A673 (cell line): ENCODE measurements at regions not wholly inside any gene's neighbourhood (a gene's known extent, or its start where the extent isn't known, plus 50 kb on each side); places are given as distances from the start of the nearest gene placed in this dataset.

Experiments
- BruUV-seq: library from RNA; stranded (reverse); fragments of 400-500 nt; replicated peaks from 2 replicates; lab custom pipeline; 2021; lab: Mats Ljungman, UMichigan
- CTCF ChIA-PET: fragments of 300-600 bp; sonication (Branson Sonifier 250); formaldehyde crosslinking; loops from one replicate; lab custom pipeline; 2022; ENCODE audit warnings: antibody characterized with exemption; lab: Charles Lee
- POLR2A ChIA-PET: fragments of 300-600 bp; sonication (Branson Sonifier 250); formaldehyde crosslinking; loops from one replicate; lab custom pipeline; 2022; ENCODE audit warnings: antibody characterized with exemption; ENCODE audit not compliant: low non-redundant PET; lab: Charles Lee
- DNase-seq: peaks from one replicate; pipeline ENCODE4 v3.0.0-alpha.2; 2015; ENCODE audit warnings: low spot score
- H3K27ac ChIP-seq: fragments of 200-600 bp; sonication (generic); 2 replicates; pipeline ENCODE4 v1.5.1; 2016; ENCODE audit warnings: mixed run types, low read depth, mild to moderate bottlenecking, mixed read lengths, antibody characterized with exemption, low read length; ENCODE audit not compliant: poor library complexity, severe bottlenecking
- H3K27me3 ChIP-seq: fragments of 200-600 bp; sonication (generic); replicated peaks from 2 replicates; pipeline ENCODE4 v1.6.1; 2017; ENCODE audit warnings: mixed run types, low read depth, mild to moderate bottlenecking, mixed read lengths, antibody characterized with exemption, low read length; ENCODE audit not compliant: insufficient read depth, poor library complexity
- H3K36me3 ChIP-seq: fragments of 200-600 bp; sonication (generic); 2 replicates; pipeline ENCODE4 v1.6.1; 2016; ENCODE audit warnings: mixed run types, mild to moderate bottlenecking, mixed read lengths, antibody characterized with exemption, low read length; ENCODE audit not compliant: insufficient read depth, poor library complexity, severe bottlenecking
- H3K4me1 ChIP-seq: fragments of 200-600 bp; sonication (generic); 2 replicates; pipeline ENCODE4 v1.6.1; 2017; ENCODE audit warnings: mixed run types, mild to moderate bottlenecking, mixed read lengths, antibody characterized with exemption, low read length; ENCODE audit not compliant: insufficient read depth, poor library complexity, severe bottlenecking
- H3K4me3 ChIP-seq: fragments of 200-600 bp; sonication (generic); 2 replicates; pipeline ENCODE4 v1.5.1; 2016; ENCODE audit warnings: low read depth, mixed run types, mild to moderate bottlenecking, mixed read lengths, low read length; ENCODE audit not compliant: poor library complexity, severe bottlenecking
- H3K9me3 ChIP-seq: fragments of 200-600 bp; sonication (generic); 2 replicates; pipeline ENCODE4 v1.6.1; 2016; ENCODE audit warnings: mixed run types, low read depth, mild to moderate bottlenecking, mixed read lengths, antibody characterized with exemption, low read length; ENCODE audit not compliant: poor library complexity, severe bottlenecking
- EZH2 ChIP-seq: fragments of 200-600 bp; sonication (generic); IDR thresholded peaks from 2 replicates; pipeline ENCODE4 v1.6.1; 2017; ENCODE audit warnings: borderline replicate concordance, low read depth, mild to moderate bottlenecking, mixed read lengths, antibody characterized with exemption, low read length; ENCODE audit not compliant: poor library complexity, severe bottlenecking
- intact Hi-C: fragments of 100-400 bp; cut with micrococcal nuclease; formaldehyde crosslinking; loops from one replicate; pipeline ENCODE4 v1.10.0; 2022; ENCODE audit not compliant: unreplicated experiment
- TF ChIP-seq, protein P1 (sequence below): fragments of 300-800, 200-600 bp; sonication (generic); conservative IDR thresholded peaks from 2 replicates; pipeline ENCODE4 v1.5.1; 2017; ENCODE audit warnings: low read depth, mild to moderate bottlenecking, antibody characterized with exemption, low read length, moderate library complexity, mixed read lengths

DNA sequence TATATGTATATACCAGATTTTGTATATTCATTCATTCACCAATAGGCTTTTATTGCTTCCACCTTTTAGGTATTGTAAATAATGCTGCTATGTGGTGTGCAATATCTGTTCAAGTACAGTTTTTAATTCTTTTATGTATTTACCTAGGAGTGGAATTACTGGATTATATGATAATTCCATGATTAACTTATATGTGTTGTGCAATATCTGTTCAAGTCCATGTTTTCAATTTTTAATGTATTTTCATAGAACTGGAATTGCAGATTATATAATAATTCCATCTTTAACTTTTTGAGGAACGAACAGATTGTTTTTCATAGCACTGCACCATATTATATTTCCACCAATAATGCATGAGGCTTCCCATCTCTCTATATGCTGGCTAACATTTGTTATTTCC, 50.6 kb upstream of the L3MBTL4 start:
- DNase-seq, result no peak
- intact Hi-C loops, result no loop called here
- Histone ChIP-seq H3K9me3 (peaks cover 50% of the 10 kb centered on the region), H3K27me3 (no peaks in the 10 kb centered on the region), H3K36me3 (no peaks in the 10 kb centered on the region), H3K4me1 (no peaks in the 10 kb centered on the region), H3K27ac (no peak overlapping the region), H3K4me3 (no peak overlapping the region)
- no TSS peak for BruUV-seq
- no peak for TF ChIP-seq EZH2
- TF ChIP-seq, protein P1, sequence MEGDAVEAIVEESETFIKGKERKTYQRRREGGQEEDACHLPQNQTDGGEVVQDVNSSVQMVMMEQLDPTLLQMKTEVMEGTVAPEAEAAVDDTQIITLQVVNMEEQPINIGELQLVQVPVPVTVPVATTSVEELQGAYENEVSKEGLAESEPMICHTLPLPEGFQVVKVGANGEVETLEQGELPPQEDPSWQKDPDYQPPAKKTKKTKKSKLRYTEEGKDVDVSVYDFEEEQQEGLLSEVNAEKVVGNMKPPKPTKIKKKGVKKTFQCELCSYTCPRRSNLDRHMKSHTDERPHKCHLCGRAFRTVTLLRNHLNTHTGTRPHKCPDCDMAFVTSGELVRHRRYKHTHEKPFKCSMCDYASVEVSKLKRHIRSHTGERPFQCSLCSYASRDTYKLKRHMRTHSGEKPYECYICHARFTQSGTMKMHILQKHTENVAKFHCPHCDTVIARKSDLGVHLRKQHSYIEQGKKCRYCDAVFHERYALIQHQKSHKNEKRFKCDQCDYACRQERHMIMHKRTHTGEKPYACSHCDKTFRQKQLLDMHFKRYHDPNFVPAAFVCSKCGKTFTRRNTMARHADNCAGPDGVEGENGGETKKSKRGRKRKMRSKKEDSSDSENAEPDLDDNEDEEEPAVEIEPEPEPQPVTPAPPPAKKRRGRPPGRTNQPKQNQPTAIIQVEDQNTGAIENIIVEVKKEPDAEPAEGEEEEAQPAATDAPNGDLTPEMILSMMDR, result no peak
- ChIA-PET CTCF (no interaction called here), POLR2A (no interaction called here)

- no peak overlapping the region for H3K27ac ChIP-seq
- intact Hi-C loops, result no loop called here
These were observed 61.5 kb upstream of the L3MBTL4 start for GRCh38 chr18:6476190-6476589.

DNA sequence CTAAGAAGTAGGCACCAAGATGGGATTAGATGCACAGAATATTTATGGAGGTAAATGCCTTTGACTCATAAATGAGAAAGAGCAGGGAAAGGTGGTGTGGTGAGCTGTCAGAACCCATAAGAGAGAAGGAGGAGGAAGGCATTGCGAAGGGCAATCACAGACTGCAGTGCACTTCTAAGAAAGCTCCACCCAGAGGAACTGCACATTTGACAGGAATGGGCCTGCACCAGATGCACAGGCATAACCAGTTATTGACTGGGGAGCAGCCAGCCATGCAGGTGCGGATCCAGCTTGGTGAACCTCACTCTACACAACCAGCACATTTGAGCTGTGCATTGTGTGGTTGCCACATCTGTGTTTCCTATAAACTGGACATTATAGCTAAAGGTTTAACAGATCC, 62.2 kb upstream of the L3MBTL4 start:
- Histone ChIP-seq H3K9me3 (peaks cover 41% of the 10 kb centered on the region), H3K27me3 (no peaks in the 10 kb centered on the region), H3K36me3 (no peaks in the 10 kb centered on the region), H3K4me3 (no peak overlapping the region), H3K27ac (no peak overlapping the region), H3K4me1 (no peaks in the 10 kb centered on the region)
- TF ChIP-seq EZH2, result no peak
- TF ChIP-seq, protein P1, result no peak
- DNase-seq, result no peak
- CTCF ChIA-PET, result no interaction called here
- POLR2A ChIA-PET, result no interaction called here
- no TSS peak for BruUV-seq
- intact Hi-C loops, result no loop called here

More at GRCh38 chr18:6476190-6476589, 61.5 kb upstream of the L3MBTL4 start:
- ChIA-PET POLR2A (no interaction called here), CTCF (no interaction called here)
- DNase-seq, result no peak
- H3K36me3 ChIP-seq, result no peaks in the 10 kb centered on the region
- no peak for TF ChIP-seq EZH2
- TF ChIP-seq, protein P1, result no peak
- H3K9me3 ChIP-seq, result peaks cover 41% of the 10 kb centered on the region
- H3K4me3 ChIP-seq, result no peak overlapping the region
- H3K4me1 ChIP-seq, result no peaks in the 10 kb centered on the region
- H3K27me3 ChIP-seq, result no peaks in the 10 kb centered on the region
- no TSS peak for BruUV-seq
